NT2/D1 (cell line): ENCODE measurements at regions not wholly inside any gene's neighbourhood (a gene's known extent, or its start where the extent isn't known, plus 50 kb on each side); places are given as distances from the start of the nearest gene placed in this dataset.

Experiments used
- DNase-seq: peaks from one replicate; pipeline ENCODE4 v3.0.0-alpha.2; 2011; ENCODE audit warnings: low read depth, low spot score
- H3K27me3 ChIP-seq: 2 replicates; pipeline ENCODE4 v1.6.0; 2011; ENCODE audit warnings: mild to moderate bottlenecking; ENCODE audit not compliant: insufficient read length, insufficient read depth
- H3K36me3 ChIP-seq: 2 replicates; pipeline ENCODE4 v1.6.1; 2011; ENCODE audit warnings: mild to moderate bottlenecking, low read length, mixed read lengths; ENCODE audit not compliant: insufficient read depth, insufficient read length
- H3K4me1 ChIP-seq: 2 replicates; pipeline ENCODE4 v1.5.1; 2011; ENCODE audit not compliant: insufficient read depth, insufficient read length
- H3K4me3 ChIP-seq: 2 replicates; pipeline ENCODE4 v1.5.1; 2011; ENCODE audit warnings: low read depth; ENCODE audit not compliant: insufficient read length
- H3K9ac ChIP-seq: 2 replicates; pipeline ENCODE4 v1.6.0; 2011; ENCODE audit warnings: low read depth; ENCODE audit not compliant: insufficient read length
- H3K9me3 ChIP-seq: 2 replicates; pipeline ENCODE4 v1.5.1; 2011; ENCODE audit warnings: mild to moderate bottlenecking, low read length; ENCODE audit not compliant: insufficient read depth
- SUZ12 ChIP-seq: IDR thresholded peaks from 2 replicates; pipeline ENCODE4 v1.6.1; 2011; ENCODE audit not compliant: insufficient read length, insufficient read depth; ENCODE audit errors: extremely low read depth
- YY1 ChIP-seq: IDR thresholded peaks from 2 replicates; pipeline ENCODE4 v1.6.1; 2011; ENCODE audit not compliant: insufficient read length, insufficient read depth
- ZNF274 ChIP-seq: IDR thresholded peaks from 2 replicates; pipeline ENCODE4 v1.6.1; 2011; ENCODE audit warnings: mild to moderate bottlenecking, low read depth, low read length

- no peaks in the 10 kb centered on the region for H3K9me3 ChIP-seq
- no peaks in the 10 kb centered on the region for H3K4me1 ChIP-seq
- H3K27me3 ChIP-seq, result no peaks in the 10 kb centered on the region
- H3K9ac ChIP-seq, result no peak overlapping the region
- no peaks in the 10 kb centered on the region for H3K36me3 ChIP-seq
- no peak overlapping the region for H3K4me3 ChIP-seq
- no peak for TF ChIP-seq ZNF274
- no peak for DNase-seq
Observed at GRCh38 chr3:177371146-177371545, 173.9 kb upstream of the TBL1XR1 start.

DNA sequence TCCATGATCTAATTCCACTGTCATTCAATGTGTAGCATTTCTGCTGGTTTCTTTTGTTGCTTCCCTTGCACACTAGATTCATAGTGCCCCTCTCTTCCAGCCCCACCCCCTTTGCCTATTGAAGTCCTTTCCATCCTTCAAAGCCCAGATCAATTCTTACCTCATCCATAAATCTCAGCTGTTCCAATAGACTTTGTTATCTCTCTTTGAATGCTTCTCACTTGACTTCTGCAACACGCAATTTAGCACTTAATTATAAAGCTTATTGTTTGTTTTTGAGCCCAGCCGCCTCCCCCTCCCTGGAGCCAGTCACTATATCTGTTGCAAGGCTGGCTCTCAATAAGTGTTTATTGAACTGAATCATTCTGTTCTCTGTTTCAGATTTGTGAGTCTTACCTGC lies 174.6 kb upstream of the TBL1XR1 start:
- no peaks in the 10 kb centered on the region for H3K27me3 ChIP-seq
- TF ChIP-seq SUZ12, result no peak
- no peak for TF ChIP-seq YY1
- no peak for TF ChIP-seq ZNF274
- no peaks in the 10 kb centered on the region for H3K9me3 ChIP-seq
- no peaks in the 10 kb centered on the region for H3K36me3 ChIP-seq
- H3K4me1 ChIP-seq, result no peaks in the 10 kb centered on the region
- H3K4me3 ChIP-seq, result no peak overlapping the region
- no peak for DNase-seq
- no peak overlapping the region for H3K9ac ChIP-seq

DNA sequence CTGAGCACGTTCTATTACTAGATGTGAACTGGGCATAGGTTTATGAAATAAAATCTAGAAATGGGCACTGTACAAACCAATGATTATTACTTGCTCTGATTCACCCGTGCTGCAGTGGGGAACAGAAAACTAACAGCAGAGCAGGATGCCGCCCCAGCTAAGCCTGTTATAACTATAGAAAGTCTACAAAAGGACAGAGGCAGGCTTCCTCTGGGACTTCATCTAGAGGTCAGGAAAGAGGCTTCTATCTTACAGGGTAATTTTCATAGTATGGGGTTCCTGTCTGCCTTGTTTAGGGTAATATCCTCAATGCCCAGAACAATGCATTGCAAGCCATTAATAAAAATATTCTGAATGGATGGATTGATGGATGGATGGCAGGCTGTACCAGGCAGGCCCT lies 177.0 kb upstream of the TBL1XR1 start:
- no peak overlapping the region for H3K9ac ChIP-seq
- H3K36me3 ChIP-seq, result no peaks in the 10 kb centered on the region
- H3K27me3 ChIP-seq, result no peaks in the 10 kb centered on the region
- H3K4me1 ChIP-seq, result no peaks in the 10 kb centered on the region
- no peak overlapping the region for H3K4me3 ChIP-seq
- TF ChIP-seq SUZ12, result no peak
- TF ChIP-seq YY1, result no peak
- no peak for DNase-seq
- no peaks in the 10 kb centered on the region for H3K9me3 ChIP-seq

- DNase-seq, result no peak
- Histone ChIP-seq H3K4me3 (no peak overlapping the region), H3K9ac (no peak overlapping the region), H3K9me3 (no peaks in the 10 kb centered on the region), H3K27me3 (no peaks in the 10 kb centered on the region), H3K4me1 (no peaks in the 10 kb centered on the region), H3K36me3 (no peaks in the 10 kb centered on the region)
- TF ChIP-seq YY1 (no peak), SUZ12 (no peak), ZNF274 (no peak)
Observed at GRCh38 chr3:177375316-177375715, 178.0 kb upstream of the TBL1XR1 start.

DNA sequence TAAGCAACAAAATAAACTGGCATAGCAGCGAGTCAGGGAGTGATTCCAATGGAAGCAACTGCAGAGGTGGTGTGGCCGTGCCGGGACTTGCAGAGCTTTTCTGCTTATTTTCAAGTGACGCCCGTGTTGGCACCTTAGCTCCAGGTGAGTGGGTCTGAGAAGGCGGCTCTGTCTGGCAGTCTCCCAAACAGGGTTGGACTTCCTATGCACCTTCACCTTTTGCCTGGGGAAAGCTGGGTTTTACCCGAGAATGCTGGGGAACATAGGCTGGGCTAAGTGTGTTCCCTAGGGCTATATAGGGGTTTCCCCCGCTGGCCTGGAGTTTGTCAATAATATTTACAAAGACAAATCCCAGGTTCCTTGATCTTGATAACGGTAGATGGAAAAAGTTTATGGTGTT lies 179.9 kb upstream of the TBL1XR1 start:
- Histone ChIP-seq H3K4me1 (no peaks in the 10 kb centered on the region), H3K36me3 (no peaks in the 10 kb centered on the region), H3K4me3 (no peak overlapping the region), H3K9ac (no peak overlapping the region), H3K27me3 (no peaks in the 10 kb centered on the region), H3K9me3 (peaks cover 7% of the 10 kb centered on the region)
- no peak for DNase-seq
- no peak for TF ChIP-seq YY1

DNA sequence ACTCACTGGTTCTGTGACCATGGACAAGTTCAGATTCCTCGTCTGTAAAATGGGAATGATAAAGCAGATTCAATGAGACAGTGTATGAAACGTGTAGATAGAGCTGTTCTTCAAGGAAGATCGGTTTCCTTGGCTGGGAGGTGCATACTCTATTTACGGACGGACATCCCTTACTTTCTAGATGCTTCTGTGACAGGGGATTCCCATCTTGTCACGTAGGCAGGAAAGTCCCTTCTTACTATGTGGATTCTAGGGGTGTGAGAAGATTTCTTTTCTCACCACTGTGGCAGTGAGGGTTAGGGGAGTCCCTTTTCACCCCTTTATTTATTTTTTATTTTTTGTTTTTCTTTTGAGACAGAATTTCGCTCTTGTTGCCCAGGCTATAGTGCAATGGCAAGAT lies 180.9 kb upstream of the TBL1XR1 start:
- H3K36me3 ChIP-seq, result no peaks in the 10 kb centered on the region
- peaks cover 7% of the 10 kb centered on the region for H3K9me3 ChIP-seq
- no peaks in the 10 kb centered on the region for H3K4me1 ChIP-seq
- no peak overlapping the region for H3K4me3 ChIP-seq
- H3K9ac ChIP-seq, result no peak overlapping the region
- DNase-seq, result no peak
- TF ChIP-seq ZNF274, result no peak
- TF ChIP-seq SUZ12, result no peak
- no peak for TF ChIP-seq YY1
- H3K27me3 ChIP-seq, result no peaks in the 10 kb centered on the region

GRCh38 chr3:177379045-177379444 lies 181.8 kb upstream of the TBL1XR1 start:
- TF ChIP-seq ZNF274 (no peak), YY1 (no peak), SUZ12 (no peak)

GRCh38 chr3:177381070-177381469 lies 183.8 kb upstream of the TBL1XR1 start:
- no peak overlapping the region for H3K4me3 ChIP-seq
- peaks cover 7% of the 10 kb centered on the region for H3K9me3 ChIP-seq
- DNase-seq, result no peak
- H3K36me3 ChIP-seq, result no peaks in the 10 kb centered on the region
- TF ChIP-seq SUZ12 (no peak), ZNF274 (no peak), YY1 (no peak)
- no peaks in the 10 kb centered on the region for H3K27me3 ChIP-seq
- no peak overlapping the region for H3K9ac ChIP-seq
- H3K4me1 ChIP-seq, result no peaks in the 10 kb centered on the region

More at GRCh38 chr3:177379045-177379444, 181.8 kb upstream of the TBL1XR1 start:
- H3K9ac ChIP-seq, result no peak overlapping the region
- DNase-seq, result no peak
- H3K4me3 ChIP-seq, result no peak overlapping the region
- H3K4me1 ChIP-seq, result no peaks in the 10 kb centered on the region
- no peaks in the 10 kb centered on the region for H3K27me3 ChIP-seq
- H3K36me3 ChIP-seq, result no peaks in the 10 kb centered on the region
- peaks cover 7% of the 10 kb centered on the region for H3K9me3 ChIP-seq

- H3K9me3 ChIP-seq, result peaks cover 7% of the 10 kb centered on the region
- H3K9ac ChIP-seq, result no peak overlapping the region
- no peak overlapping the region for H3K4me3 ChIP-seq
- TF ChIP-seq SUZ12 (no peak), YY1 (no peak), ZNF274 (no peak)
- no peak for DNase-seq
- H3K36me3 ChIP-seq, result no peaks in the 10 kb centered on the region
- H3K27me3 ChIP-seq, result no peaks in the 10 kb centered on the region
- no peaks in the 10 kb centered on the region for H3K4me1 ChIP-seq
Observed at GRCh38 chr3:177382944-177383343, 185.7 kb upstream of the TBL1XR1 start.
